ENCODE measurements at regions not wholly inside any gene's neighbourhood (a gene's known extent, or its start where the extent isn't known, plus 50 kb on each side); places are given as distances from the start of the nearest gene placed in this dataset.

- TF ChIP-seq CTCF (IDR thresholded peaks at IDR 0.05; ENCODE audit: low read depth, low read length, poor library complexity, severe bottlenecking) (no peak), EZH2phosphoT487 (IDR thresholded peaks at IDR 0.05; ENCODE audit: borderline replicate concordance, low read length) (no peak)
Measured at GRCh38 chr5:25419684-25420083, 774.9 kb upstream of the CDH10 start.

Measured in DOHH2 (cell line).